ENCODE measurements at regions not wholly inside any gene's neighbourhood (a gene's known extent, or its start where the extent isn't known, plus 50 kb on each side); places are given as distances from the start of the nearest gene placed in this dataset.

GRCh38 chr13:34414616-34415015 lies 527.5 kb upstream of the NBEA start:
- TF ChIP-seq, protein P1, sequence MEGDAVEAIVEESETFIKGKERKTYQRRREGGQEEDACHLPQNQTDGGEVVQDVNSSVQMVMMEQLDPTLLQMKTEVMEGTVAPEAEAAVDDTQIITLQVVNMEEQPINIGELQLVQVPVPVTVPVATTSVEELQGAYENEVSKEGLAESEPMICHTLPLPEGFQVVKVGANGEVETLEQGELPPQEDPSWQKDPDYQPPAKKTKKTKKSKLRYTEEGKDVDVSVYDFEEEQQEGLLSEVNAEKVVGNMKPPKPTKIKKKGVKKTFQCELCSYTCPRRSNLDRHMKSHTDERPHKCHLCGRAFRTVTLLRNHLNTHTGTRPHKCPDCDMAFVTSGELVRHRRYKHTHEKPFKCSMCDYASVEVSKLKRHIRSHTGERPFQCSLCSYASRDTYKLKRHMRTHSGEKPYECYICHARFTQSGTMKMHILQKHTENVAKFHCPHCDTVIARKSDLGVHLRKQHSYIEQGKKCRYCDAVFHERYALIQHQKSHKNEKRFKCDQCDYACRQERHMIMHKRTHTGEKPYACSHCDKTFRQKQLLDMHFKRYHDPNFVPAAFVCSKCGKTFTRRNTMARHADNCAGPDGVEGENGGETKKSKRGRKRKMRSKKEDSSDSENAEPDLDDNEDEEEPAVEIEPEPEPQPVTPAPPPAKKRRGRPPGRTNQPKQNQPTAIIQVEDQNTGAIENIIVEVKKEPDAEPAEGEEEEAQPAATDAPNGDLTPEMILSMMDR (IDR thresholded peaks at IDR 0.05) = no peak
- TF ChIP-seq POLR2A (IDR thresholded peaks at IDR 0.05) = no peak

Data from heart left ventricle (tissue), 13 donors.